ENCODE measurements at regions not wholly inside any gene's neighbourhood (a gene's known extent, or its start where the extent isn't known, plus 50 kb on each side); places are given as distances from the start of the nearest gene placed in this dataset.
A peak's percentile ranks its signal among the peaks of the same experiment; 100 is the strongest.

DNA sequence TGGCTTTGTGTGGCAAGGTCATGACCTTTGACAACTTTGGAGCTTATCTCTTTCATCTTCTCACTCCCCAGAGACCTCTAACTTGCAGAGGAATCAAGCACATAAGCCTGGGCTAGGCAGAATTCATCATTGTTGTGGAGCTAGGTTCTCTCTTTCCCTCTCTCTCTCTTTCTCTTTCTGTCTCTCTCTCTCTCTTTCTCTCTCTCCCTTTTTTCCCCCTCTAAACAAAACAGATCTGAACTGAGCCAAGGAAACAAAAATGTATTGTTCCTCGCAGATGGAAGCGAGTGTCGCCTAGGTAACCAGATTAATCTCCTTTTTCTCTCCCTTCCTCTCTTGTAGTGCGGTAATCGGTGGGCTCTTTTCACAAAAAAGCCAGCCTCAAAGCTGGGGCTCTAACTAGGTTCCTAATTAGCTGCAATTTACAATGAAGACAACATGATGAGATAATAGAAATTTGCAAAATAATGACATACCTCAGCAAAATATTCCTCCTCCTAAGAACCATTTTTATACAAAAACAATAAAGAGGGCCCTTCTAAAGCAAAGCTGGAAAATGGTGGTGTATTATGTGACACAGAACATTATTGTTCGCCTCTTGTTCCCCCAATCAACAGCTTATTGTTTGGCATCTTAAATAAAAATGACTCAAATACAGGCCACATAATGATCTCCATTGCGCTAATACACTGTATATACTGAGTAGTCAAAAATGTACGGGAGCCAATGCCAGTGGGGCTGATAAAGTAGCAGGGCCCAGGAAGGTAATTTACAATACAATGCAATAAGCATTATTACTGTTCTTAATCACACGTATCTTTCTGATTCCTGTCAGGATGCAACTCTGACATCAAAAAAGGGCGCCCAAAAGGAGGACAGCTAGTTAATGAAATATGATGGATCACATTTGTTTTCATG is 65.7 kb upstream of the SOX5 start:
- ATAC-seq (no peak), DNase-seq (ENCODE audit: extremely low read depth in 1 of 4, low spot score in 3 of 4) (no peak), FAIRE-seq (no peak)
- H3K4me1 ChIP-seq (replicated peaks in 1 of 2; ENCODE audit: control insufficient read depth in 2 of 2, insufficient read depth in 2 of 2, low read length in 2 of 2), result no peaks in the 10 kb centered on the region
- 62% methylated on average over 10 of the region's 10 CpGs for WGBS (ENCODE audit: insufficient coverage, low coverage, missing lambda C conversion rate)
- H3K9me1 ChIP-seq (ENCODE audit: control insufficient read depth, insufficient read depth, low read length), result no peaks in the 10 kb centered on the region
- no peaks in the 10 kb centered on the region for H4K20me1 ChIP-seq (replicated peaks; ENCODE audit: control insufficient read depth, insufficient read depth, low read length)
- no TSS peak for BruUV-seq (replicated peaks)
- no peak overlapping the region for H3K27ac ChIP-seq (ENCODE audit: extremely low read depth, low read depth, low read length)
- H3K36me3 ChIP-seq (ENCODE audit: control insufficient read depth, insufficient read depth, low read length), result no peaks in the 10 kb centered on the region
- no peak overlapping the region for H3K4me3 ChIP-seq
- H3K79me2 ChIP-seq (ENCODE audit: control insufficient read depth, insufficient read depth, low read length), result no peaks in the 10 kb centered on the region
- in situ Hi-C loops (cut with MboI), result no loop called here
- ChIA-PET CTCF (ENCODE audit: low intra/inter-chr PET ratio) (no interaction called here), POLR2A (interaction anchor here (0.8 kb wide), 1 partner anchor 20 kb away, joined by 3 read pairs; no protein-coding TSS in a partner anchor)
- intact Hi-C loops (cut with micrococcal nuclease), result loop anchor here (5.0 kb wide), 1 partner anchor 582 kb away; no protein-coding TSS in a partner anchor
- no peaks in the 10 kb centered on the region for H3K9me3 ChIP-seq (replicated peaks; ENCODE audit: control insufficient read depth, insufficient read depth, low read depth, low read length)
- H2AFZ ChIP-seq (ENCODE audit: low read depth, low read length), result no peak overlapping the region
- H3K9ac ChIP-seq (ENCODE audit: insufficient read depth in 1 of 2, low read depth in 2 of 2, low read length in 2 of 2), result no peak overlapping the region
- H3K27me3 ChIP-seq (ENCODE audit: control insufficient read depth in 2 of 2, insufficient read depth in 2 of 2, low read length in 2 of 2), result no peaks in the 10 kb centered on the region
- no peak for TF ChIP-seq MAFF (IDR thresholded peaks at IDR 0.05; ENCODE audit: low read length)
- 0 out of 2 replicates have a peak, but pooled peaks have one; percentile 36 for TF ChIP-seq ESRRA (IDR thresholded peaks at IDR 0.05; ENCODE audit: borderline replicate concordance, low read depth)
- TF ChIP-seq RFX1 (IDR thresholded peaks at IDR 0.05), result peak; percentile 17; the same call in 1 of the 2 replicates
- H3K4me2 ChIP-seq (ENCODE audit: insufficient read depth, low read length), result no peak overlapping the region

GRCh38 chr12:24014240-24014639 is 64.8 kb upstream of the SOX5 start:
- H3K9ac ChIP-seq (ENCODE audit: insufficient read depth in 1 of 2, low read depth in 2 of 2, low read length in 2 of 2), result no peak overlapping the region
- intact Hi-C loops (cut with micrococcal nuclease), result loop anchor here (5.0 kb wide), 1 partner anchor 583 kb away; no protein-coding TSS in a partner anchor
- no peaks in the 10 kb centered on the region for H3K4me1 ChIP-seq (replicated peaks in 1 of 2; ENCODE audit: control insufficient read depth in 2 of 2, insufficient read depth in 2 of 2, low read length in 2 of 2)
- ChIA-PET POLR2A (interaction anchor here (0.8 kb wide), 1 partner anchor 64 kb away, joined by 3 read pairs; no protein-coding TSS in a partner anchor), CTCF (ENCODE audit: low intra/inter-chr PET ratio) (no interaction called here)
- no peak overlapping the region for H3K4me2 ChIP-seq (ENCODE audit: insufficient read depth, low read length)
- WGBS (ENCODE audit: insufficient coverage, low coverage, missing lambda C conversion rate), result 11% methylated on average over 4 of the region's 4 CpGs
- BruUV-seq (replicated peaks), result no TSS peak
- DNase-seq (ENCODE audit: extremely low read depth in 1 of 4, low spot score in 3 of 4) (no peak), FAIRE-seq (peak; percentile 54), ATAC-seq (no peak)
- no peaks in the 10 kb centered on the region for H3K79me2 ChIP-seq (ENCODE audit: control insufficient read depth, insufficient read depth, low read length)
- no peak overlapping the region for H3K4me3 ChIP-seq
- no peaks in the 10 kb centered on the region for H3K9me3 ChIP-seq (replicated peaks; ENCODE audit: control insufficient read depth, insufficient read depth, low read depth, low read length)
- no peaks in the 10 kb centered on the region for H3K36me3 ChIP-seq (ENCODE audit: control insufficient read depth, insufficient read depth, low read length)
- H4K20me1 ChIP-seq (replicated peaks; ENCODE audit: control insufficient read depth, insufficient read depth, low read length), result no peaks in the 10 kb centered on the region
- in situ Hi-C loops (cut with MboI), result no loop called here
- H3K27ac ChIP-seq (ENCODE audit: extremely low read depth, low read depth, low read length), result no peak overlapping the region
- no peak overlapping the region for H2AFZ ChIP-seq (ENCODE audit: low read depth, low read length)
- H3K9me1 ChIP-seq (ENCODE audit: control insufficient read depth, insufficient read depth, low read length), result no peaks in the 10 kb centered on the region
- no peaks in the 10 kb centered on the region for H3K27me3 ChIP-seq (ENCODE audit: control insufficient read depth in 2 of 2, insufficient read depth in 2 of 2, low read length in 2 of 2)
- TF ChIP-seq NR2F6 (CRISPR knock-in tag; IDR thresholded peaks at IDR 0.05) (no peak), NCOA4 (IDR thresholded peaks at IDR 0.05; ENCODE audit: partially characterized antibody) (no peak), TFAM (CRISPR knock-in tag; conservative IDR thresholded peaks at IDR 0.05) (no peak), NR1H2 (CRISPR knock-in tag; IDR thresholded peaks at IDR 0.05) (no peak), ZNF280B (CRISPR knock-in tag; IDR thresholded peaks at IDR 0.05) (no peak), SMAD1 (IDR thresholded peaks at IDR 0.05; ENCODE audit: low read depth, low read length, partially characterized antibody) (no peak), KAT8 (IDR thresholded peaks at IDR 0.05; ENCODE audit: low read depth) (no peak), RB1 (IDR thresholded peaks at IDR 0.05; ENCODE audit: low read depth) (no peak), ARID3A (IDR thresholded peaks at IDR 0.05; ENCODE audit: borderline replicate concordance, low read depth, low read length) (no peak), SMAD4 (CRISPR knock-in tag; conservative IDR thresholded peaks at IDR 0.05) (no peak)
